OCI-LY7 (cell line): ENCODE measurements at regions not wholly inside any gene's neighbourhood (a gene's known extent, or its start where the extent isn't known, plus 50 kb on each side); places are given as distances from the start of the nearest gene placed in this dataset.

Experiments
- CTCF ChIP-seq: fragments of 200-600 bp; sonication (generic); conservative IDR thresholded peaks from 2 replicates; pipeline ENCODE4 v1.5.1; 2014; ENCODE audit warnings: mild to moderate bottlenecking, antibody characterized with exemption, low read length, moderate library complexity, mixed read lengths
- EZH2phosphoT487 ChIP-seq: fragments of 200-600 bp; sonication (generic); IDR thresholded peaks from 2 replicates; pipeline ENCODE4 v1.6.1; 2018; ENCODE audit warnings: low read depth, borderline replicate concordance, mild to moderate bottlenecking, mixed run types, antibody characterized with exemption, low read length, moderate library complexity, mixed read lengths

- TF ChIP-seq EZH2phosphoT487 = no peak
- no peak for TF ChIP-seq CTCF
Measured at GRCh38 chr7:52486267-52486666, 549.2 kb upstream of the POM121L12 start.
